HCT116 (cell line): ENCODE measurements at regions not wholly inside any gene's neighbourhood (a gene's known extent, or its start where the extent isn't known, plus 50 kb on each side); places are given as distances from the start of the nearest gene placed in this dataset.

Source experiments
- CEBPB ChIP-seq: IDR thresholded peaks from 2 replicates; pipeline ENCODE4 v1.6.1; 2012; ENCODE audit warnings: low read depth
- EZH2 ChIP-seq: fragments of 200-600 bp; sonication (generic); IDR thresholded peaks from 2 replicates; pipeline ENCODE4 v1.6.1; 2017; ENCODE audit warnings: antibody characterized with exemption, mixed run types
- EZH2phosphoT487 ChIP-seq: fragments of 200-600 bp; IDR thresholded peaks from 2 replicates; pipeline ENCODE4 v1.6.1; 2018; ENCODE audit warnings: antibody characterized with exemption, borderline replicate concordance
- FOSL1 ChIP-seq: IDR thresholded peaks from 2 replicates; pipeline ENCODE4 v1.6.1; 2012; ENCODE audit warnings: low read depth
- JUND ChIP-seq: IDR thresholded peaks from 2 replicates; pipeline ENCODE4 v1.6.1; 2012
- MAX ChIP-seq: IDR thresholded peaks from 2 replicates; pipeline ENCODE4 v1.6.1; 2012
- POLR2A ChIP-seq: IDR thresholded peaks from 2 replicates; pipeline ENCODE4 v1.7.0; 2011; ENCODE audit warnings: borderline replicate concordance; ENCODE audit not compliant: insufficient read depth, insufficient read length; ENCODE audit errors: extremely low read depth
- POLR2AphosphoS5 ChIP-seq: IDR thresholded peaks from 2 replicates; pipeline ENCODE4 v1.6.1; 2011; ENCODE audit warnings: mild to moderate bottlenecking, low read depth, low read length, moderate library complexity
- SIN3A ChIP-seq: IDR thresholded peaks from 2 replicates; pipeline ENCODE4 v1.6.1; 2012; ENCODE audit warnings: low read depth
- SP1 ChIP-seq: IDR thresholded peaks from 2 replicates; pipeline ENCODE4 v1.6.1; 2012; ENCODE audit warnings: low read depth
- TCF7L2 ChIP-seq: IDR thresholded peaks from 2 replicates; pipeline ENCODE4 v1.7.0; 2011; ENCODE audit warnings: borderline replicate concordance, inconsistent platforms; ENCODE audit not compliant: insufficient read depth, insufficient read length; ENCODE audit errors: extremely low read depth
- YY1 ChIP-seq: IDR thresholded peaks from 2 replicates; pipeline ENCODE4 v1.6.1; 2011; ENCODE audit warnings: low read length, low read depth, moderate library complexity, mild to moderate bottlenecking; ENCODE audit not compliant: insufficient replicate concordance; ENCODE audit errors: extremely low read depth
- TF ChIP-seq, protein P1 (sequence below): IDR thresholded peaks from 2 replicates; pipeline ENCODE4 v1.6.1; 2012
- TF ChIP-seq, protein P2 (sequence below), 3 experiments: fragments of 200-600 bp in 1 of 3; sonication (generic) in 1 of 3; IDR thresholded peaks in 2 of 3; conservative IDR thresholded peaks in 1 of 3; 2 replicates each; pipeline ENCODE4 v1.5.1; 2012 to 2017; ENCODE audit warnings: low read depth in 2 of 3, low read length in 2 of 3, antibody characterized with exemption in 1 of 3, borderline replicate concordance in 1 of 3, control low read depth in 1 of 3, mild to moderate bottlenecking in 1 of 3, mixed read lengths in 1 of 3, mixed run types in 1 of 3, moderate library complexity in 1 of 3; ENCODE audit not compliant: insufficient read depth in 1 of 3

DNA sequence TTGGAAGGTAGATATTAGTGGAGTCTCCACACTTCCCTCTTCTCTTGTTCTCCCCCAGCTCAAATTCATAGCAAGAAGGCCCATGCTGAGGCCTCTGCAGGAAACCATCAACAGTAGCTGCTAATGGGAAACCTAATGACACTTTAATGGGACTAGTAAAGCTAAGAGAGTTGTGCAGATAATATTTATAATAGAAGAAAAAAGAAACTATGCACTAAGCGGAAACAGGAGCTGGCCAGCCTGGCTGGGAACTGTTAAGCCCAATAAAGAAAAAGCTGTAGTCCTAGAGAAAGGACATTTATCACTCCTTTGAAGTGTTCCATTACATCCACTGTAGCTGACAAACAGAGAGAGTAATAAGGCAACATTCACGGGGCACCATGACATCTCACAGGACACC, 229.6 kb downstream of the IGSF11 start:
- TF ChIP-seq, protein P1, sequence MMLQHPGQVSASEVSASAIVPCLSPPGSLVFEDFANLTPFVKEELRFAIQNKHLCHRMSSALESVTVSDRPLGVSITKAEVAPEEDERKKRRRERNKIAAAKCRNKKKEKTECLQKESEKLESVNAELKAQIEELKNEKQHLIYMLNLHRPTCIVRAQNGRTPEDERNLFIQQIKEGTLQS: no peak
- TF ChIP-seq, protein P2, sequence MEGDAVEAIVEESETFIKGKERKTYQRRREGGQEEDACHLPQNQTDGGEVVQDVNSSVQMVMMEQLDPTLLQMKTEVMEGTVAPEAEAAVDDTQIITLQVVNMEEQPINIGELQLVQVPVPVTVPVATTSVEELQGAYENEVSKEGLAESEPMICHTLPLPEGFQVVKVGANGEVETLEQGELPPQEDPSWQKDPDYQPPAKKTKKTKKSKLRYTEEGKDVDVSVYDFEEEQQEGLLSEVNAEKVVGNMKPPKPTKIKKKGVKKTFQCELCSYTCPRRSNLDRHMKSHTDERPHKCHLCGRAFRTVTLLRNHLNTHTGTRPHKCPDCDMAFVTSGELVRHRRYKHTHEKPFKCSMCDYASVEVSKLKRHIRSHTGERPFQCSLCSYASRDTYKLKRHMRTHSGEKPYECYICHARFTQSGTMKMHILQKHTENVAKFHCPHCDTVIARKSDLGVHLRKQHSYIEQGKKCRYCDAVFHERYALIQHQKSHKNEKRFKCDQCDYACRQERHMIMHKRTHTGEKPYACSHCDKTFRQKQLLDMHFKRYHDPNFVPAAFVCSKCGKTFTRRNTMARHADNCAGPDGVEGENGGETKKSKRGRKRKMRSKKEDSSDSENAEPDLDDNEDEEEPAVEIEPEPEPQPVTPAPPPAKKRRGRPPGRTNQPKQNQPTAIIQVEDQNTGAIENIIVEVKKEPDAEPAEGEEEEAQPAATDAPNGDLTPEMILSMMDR (IDR thresholded peaks at IDR 0.05 in 2 of 3, conservative IDR thresholded peaks at IDR 0.05 in 1 of 3; ENCODE audit: borderline replicate concordance in 1 of 3, insufficient read depth in 1 of 3, low read depth in 2 of 3, low read length in 2 of 3): no peak
- TF ChIP-seq POLR2AphosphoS5 (no peak), EZH2 (no peak), SIN3A (no peak), JUND (no peak), FOSL1 (no peak), POLR2A (no peak), EZH2phosphoT487 (no peak), YY1 (no peak), TCF7L2 (no peak), SP1 (no peak), MAX (no peak), CEBPB (no peak)
